MM.1S (cell line): ENCODE measurements at regions not wholly inside any gene's neighbourhood (a gene's known extent, or its start where the extent isn't known, plus 50 kb on each side); places are given as distances from the start of the nearest gene placed in this dataset.
"Not testable (repeated sequence)": the region's sequence is repeated elsewhere in the genome, so short reads cannot be mapped to it uniquely, and the experiment has no call there.

Experiments used
- DNase-seq: peaks from one replicate; pipeline ENCODE4 v3.0.0-alpha.2; 2015
- H2AFZ ChIP-seq: fragments of 300-600 bp; sonication (generic); 2 replicates; pipeline ENCODE4 v1.6.0; 2016; ENCODE audit warnings: antibody characterized with exemption, low read length
- H3F3A ChIP-seq: fragments of 300-600 bp; sonication (generic); 2 replicates; pipeline ENCODE4 v1.6.1; 2016; ENCODE audit warnings: mild to moderate bottlenecking, antibody characterized with exemption, low read length, moderate library complexity, mixed read lengths; ENCODE audit not compliant: insufficient read depth
- H3K27ac ChIP-seq: fragments of 300-600 bp; sonication (generic); 2 replicates; pipeline ENCODE4 v1.5.1; 2016; ENCODE audit warnings: mild to moderate bottlenecking, low read length
- H3K27me3 ChIP-seq: fragments of 300-600 bp; sonication (generic); replicated peaks from 2 replicates; pipeline ENCODE4 v1.6.0; 2016; ENCODE audit warnings: low read length; ENCODE audit not compliant: insufficient read depth
- H3K36me3 ChIP-seq: fragments of 300-600 bp; sonication (generic); replicated peaks from 2 replicates; pipeline ENCODE4 v1.6.1; 2016; ENCODE audit warnings: mild to moderate bottlenecking, low read length, mixed read lengths; ENCODE audit not compliant: insufficient read depth
- H3K4me1 ChIP-seq: fragments of 300-600 bp; sonication (generic); 2 replicates; pipeline ENCODE4 v1.6.1; 2016; ENCODE audit warnings: low read length, mixed read lengths
- H3K4me2 ChIP-seq: fragments of 300-600 bp; sonication (generic); 2 replicates; pipeline ENCODE4 v1.6.0; 2016; ENCODE audit warnings: low read depth, low read length
- H3K4me3 ChIP-seq: fragments of 300-600 bp; sonication (generic); 2 replicates; pipeline ENCODE4 v1.5.1; 2016; ENCODE audit warnings: low read length, mixed read lengths
- H3K79me2 ChIP-seq: fragments of 300-600 bp; sonication (generic); 2 replicates; pipeline ENCODE4 v1.6.1; 2016; ENCODE audit warnings: mixed run types, low read length, mixed read lengths
- H3K9ac ChIP-seq: fragments of 300-600 bp; sonication (generic); 2 replicates; pipeline ENCODE4 v1.6.1; 2016; ENCODE audit warnings: low read length, mixed read lengths
- H3K9me2 ChIP-seq: fragments of 300-600 bp; sonication (generic); replicated peaks from 2 replicates; pipeline ENCODE4 v1.6.1; 2016; ENCODE audit warnings: mild to moderate bottlenecking, low read length, mixed read lengths; ENCODE audit not compliant: insufficient read depth
- H3K9me3 ChIP-seq: fragments of 300-600 bp; sonication (generic); replicated peaks from 2 replicates; pipeline ENCODE4 v1.6.1; 2016; ENCODE audit warnings: mild to moderate bottlenecking, low read length, mixed read lengths; ENCODE audit not compliant: insufficient read depth
- H4K20me1 ChIP-seq: fragments of 300-600 bp; sonication (generic); 2 replicates; pipeline ENCODE4 v1.6.1; 2016; ENCODE audit warnings: mild to moderate bottlenecking, low read length, moderate library complexity, mixed read lengths; ENCODE audit not compliant: insufficient read depth
- EZH2 ChIP-seq: fragments of 300-600 bp; sonication (generic); optimal IDR thresholded peaks from 2 replicates; pipeline ENCODE3; 2017; ENCODE audit warnings: low read depth, mild to moderate bottlenecking, antibody characterized with exemption, low read length, mixed read lengths
- EZH2phosphoT487 ChIP-seq: fragments of 300-600 bp; sonication (generic); IDR thresholded peaks from 2 replicates; pipeline ENCODE4 v1.6.1; 2018; ENCODE audit warnings: antibody characterized with exemption, low read length
- TF ChIP-seq, protein P1 (sequence below): fragments of 300-600 bp; sonication (generic); IDR thresholded peaks from 2 replicates; pipeline ENCODE4 v1.5.1; 2016; ENCODE audit warnings: antibody characterized with exemption, low read length, mixed read lengths

- not testable (repeated sequence) for H2AFZ ChIP-seq, H3K4me2 ChIP-seq, H3K36me3 ChIP-seq, H3K9me2 ChIP-seq, H3F3A ChIP-seq, H3K79me2 ChIP-seq, H3K4me1 ChIP-seq, H3K9me3 ChIP-seq, H3K27ac ChIP-seq, H3K9ac ChIP-seq, H3K4me3 ChIP-seq, DNase-seq, H4K20me1 ChIP-seq
- peaks cover 35% of the 10 kb centered on the region for H3K27me3 ChIP-seq
Observed at GRCh38 chr1:5118292-5118691, 463.9 kb downstream of the AJAP1 start.

GRCh38 chr1:5111581-5111980, 457.2 kb downstream of the AJAP1 start:
- no peaks in the 10 kb centered on the region for H3K9me3 ChIP-seq
- H3K79me2 ChIP-seq = no peaks in the 10 kb centered on the region
- H4K20me1 ChIP-seq = no peaks in the 10 kb centered on the region
- H3K4me3 ChIP-seq = no peak overlapping the region
- H3K4me1 ChIP-seq = no peaks in the 10 kb centered on the region
- H3K9me2 ChIP-seq = no peaks in the 10 kb centered on the region
- no peak for DNase-seq
- no peaks in the 10 kb centered on the region for H3K36me3 ChIP-seq
- no peak overlapping the region for H3K9ac ChIP-seq
- no peak overlapping the region for H3K27ac ChIP-seq
- H3K4me2 ChIP-seq = no peak overlapping the region
- no peak overlapping the region for H2AFZ ChIP-seq
- TF ChIP-seq, protein P1, sequence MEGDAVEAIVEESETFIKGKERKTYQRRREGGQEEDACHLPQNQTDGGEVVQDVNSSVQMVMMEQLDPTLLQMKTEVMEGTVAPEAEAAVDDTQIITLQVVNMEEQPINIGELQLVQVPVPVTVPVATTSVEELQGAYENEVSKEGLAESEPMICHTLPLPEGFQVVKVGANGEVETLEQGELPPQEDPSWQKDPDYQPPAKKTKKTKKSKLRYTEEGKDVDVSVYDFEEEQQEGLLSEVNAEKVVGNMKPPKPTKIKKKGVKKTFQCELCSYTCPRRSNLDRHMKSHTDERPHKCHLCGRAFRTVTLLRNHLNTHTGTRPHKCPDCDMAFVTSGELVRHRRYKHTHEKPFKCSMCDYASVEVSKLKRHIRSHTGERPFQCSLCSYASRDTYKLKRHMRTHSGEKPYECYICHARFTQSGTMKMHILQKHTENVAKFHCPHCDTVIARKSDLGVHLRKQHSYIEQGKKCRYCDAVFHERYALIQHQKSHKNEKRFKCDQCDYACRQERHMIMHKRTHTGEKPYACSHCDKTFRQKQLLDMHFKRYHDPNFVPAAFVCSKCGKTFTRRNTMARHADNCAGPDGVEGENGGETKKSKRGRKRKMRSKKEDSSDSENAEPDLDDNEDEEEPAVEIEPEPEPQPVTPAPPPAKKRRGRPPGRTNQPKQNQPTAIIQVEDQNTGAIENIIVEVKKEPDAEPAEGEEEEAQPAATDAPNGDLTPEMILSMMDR = no peak
- TF ChIP-seq EZH2phosphoT487 (no peak), EZH2 (no peak)
- H3F3A ChIP-seq = no peaks in the 10 kb centered on the region
- H3K27me3 ChIP-seq = peaks cover 61% of the 10 kb centered on the region

GRCh38 chr1:5110508-5110907, 456.1 kb downstream of the AJAP1 start:
- TF ChIP-seq EZH2phosphoT487 (no peak), EZH2 (no peak)
- TF ChIP-seq, protein P1 = no peak
- Histone ChIP-seq H4K20me1 (no peaks in the 10 kb centered on the region), H3K79me2 (no peaks in the 10 kb centered on the region), H3K9me3 (no peaks in the 10 kb centered on the region), H3K9ac (no peak overlapping the region), H3K36me3 (no peaks in the 10 kb centered on the region), H3F3A (no peaks in the 10 kb centered on the region), H3K4me2 (no peak overlapping the region), H3K27ac (no peak overlapping the region), H3K4me1 (no peaks in the 10 kb centered on the region), H2AFZ (no peak overlapping the region), H3K4me3 (no peak overlapping the region), H3K27me3 (peaks cover 65% of the 10 kb centered on the region), H3K9me2 (no peaks in the 10 kb centered on the region)
- DNase-seq = no peak

- H3K9me3 ChIP-seq = no peaks in the 10 kb centered on the region
- H3K4me3 ChIP-seq = no peak overlapping the region
- no peak overlapping the region for H3K27ac ChIP-seq
- no peak overlapping the region for H2AFZ ChIP-seq
- H3K36me3 ChIP-seq = no peaks in the 10 kb centered on the region
- H3K27me3 ChIP-seq = peaks cover 69% of the 10 kb centered on the region
- no peaks in the 10 kb centered on the region for H3F3A ChIP-seq
- TF ChIP-seq, protein P1 = no peak
- TF ChIP-seq EZH2phosphoT487 = no peak
- no peak for TF ChIP-seq EZH2
- no peak overlapping the region for H3K4me2 ChIP-seq
- no peaks in the 10 kb centered on the region for H3K79me2 ChIP-seq
- no peaks in the 10 kb centered on the region for H3K4me1 ChIP-seq
- DNase-seq = no peak
- no peak overlapping the region for H3K9ac ChIP-seq
- H4K20me1 ChIP-seq = no peaks in the 10 kb centered on the region
- H3K9me2 ChIP-seq = no peaks in the 10 kb centered on the region
Observed at GRCh38 chr1:5109633-5110032, 455.2 kb downstream of the AJAP1 start.
